ENCODE measurements at regions not wholly inside any gene's neighbourhood (a gene's known extent, or its start where the extent isn't known, plus 50 kb on each side); places are given as distances from the start of the nearest gene placed in this dataset.
A peak's percentile ranks its signal among the peaks of the same experiment; 100 is the strongest.
"Not testable (repeated sequence)": the region's sequence is repeated elsewhere in the genome, so short reads cannot be mapped to it uniquely, and the experiment has no call there.

- DNase-seq (ENCODE audit: low spot score): no peak
These were observed 228.4 kb downstream of the TLE3 start for GRCh38 chr15:69869291-69869690.

GRCh38 chr15:69869881-69870505, 227.7 kb downstream of the TLE3 start:
- DNase-seq (ENCODE audit: low spot score): no peak

GRCh38 chr15:69871511-69872134, 226.1 kb downstream of the TLE3 start:
- DNase-seq (ENCODE audit: low spot score): no peak

- DNase-seq (ENCODE audit: low spot score): no peak
These were observed 223.9 kb downstream of the TLE3 start for GRCh38 chr15:69873807-69874206.

- DNase-seq (ENCODE audit: low spot score): no peak
These were observed 223.4 kb downstream of the TLE3 start for GRCh38 chr15:69874321-69874720.

- DNase-seq (ENCODE audit: low spot score): no peak
These were observed 221.4 kb downstream of the TLE3 start for GRCh38 chr15:69876064-69876940.

- DNase-seq (ENCODE audit: low spot score): not testable (repeated sequence)
These were observed 217.8 kb downstream of the TLE3 start for GRCh38 chr15:69879963-69880362.

GRCh38 chr15:69880571-69881301, 217.0 kb downstream of the TLE3 start:
- no peak for DNase-seq (ENCODE audit: low spot score)

GRCh38 chr15:69881302-69881670, 216.4 kb downstream of the TLE3 start:
- DNase-seq (ENCODE audit: low spot score): no peak

GRCh38 chr15:69881766-69882165, 216.0 kb downstream of the TLE3 start:
- peak; percentile 13 for DNase-seq (ENCODE audit: low spot score)

- no peak for DNase-seq (ENCODE audit: low spot score)
These were observed 214.4 kb downstream of the TLE3 start for GRCh38 chr15:69883306-69883705.

- peak; percentile 18 for DNase-seq (ENCODE audit: low spot score)
These were observed 212.4 kb downstream of the TLE3 start for GRCh38 chr15:69885173-69885955.

GRCh38 chr15:69887009-69887408, 210.7 kb downstream of the TLE3 start:
- no peak for DNase-seq (ENCODE audit: low spot score)

- no peak for DNase-seq (ENCODE audit: low spot score)
These were observed 210.2 kb downstream of the TLE3 start for GRCh38 chr15:69887553-69887952.

GRCh38 chr15:69888406-69888805, 209.3 kb downstream of the TLE3 start:
- no peak for DNase-seq (ENCODE audit: low spot score)

- no peak for DNase-seq (ENCODE audit: low spot score)
These were observed 206.6 kb downstream of the TLE3 start for GRCh38 chr15:69891070-69891536.

GRCh38 chr15:69891606-69892005, 206.1 kb downstream of the TLE3 start:
- DNase-seq (ENCODE audit: low spot score): no peak

- no peak for DNase-seq (ENCODE audit: low spot score)
These were observed 205.4 kb downstream of the TLE3 start for GRCh38 chr15:69892351-69892750.

- no peak for DNase-seq (ENCODE audit: low spot score)
These were observed 204.6 kb downstream of the TLE3 start for GRCh38 chr15:69893086-69893485.

- DNase-seq (ENCODE audit: low spot score): peak; percentile 64
These were observed 203.9 kb downstream of the TLE3 start for GRCh38 chr15:69893863-69894262.

GRCh38 chr15:69895202-69895601, 202.5 kb downstream of the TLE3 start:
- no peak for DNase-seq (ENCODE audit: low spot score)

Data from SW480 (cell line).